GM21576 (cell line): ENCODE measurements at regions not wholly inside any gene's neighbourhood (a gene's known extent, or its start where the extent isn't known, plus 50 kb on each side); places are given as distances from the start of the nearest gene placed in this dataset.
"Not testable (repeated sequence)": the region's sequence is repeated elsewhere in the genome, so short reads cannot be mapped to it uniquely, and the experiment has no call there.

Experiments used
- ATAC-seq: cut with Tn5 transposase; IDR thresholded peaks from one replicate; pipeline ENCODE4 v1.9.1; 2021; ENCODE audit warnings: mild to moderate bottlenecking, moderate library complexity; ENCODE audit not compliant: unreplicated experiment

DNA sequence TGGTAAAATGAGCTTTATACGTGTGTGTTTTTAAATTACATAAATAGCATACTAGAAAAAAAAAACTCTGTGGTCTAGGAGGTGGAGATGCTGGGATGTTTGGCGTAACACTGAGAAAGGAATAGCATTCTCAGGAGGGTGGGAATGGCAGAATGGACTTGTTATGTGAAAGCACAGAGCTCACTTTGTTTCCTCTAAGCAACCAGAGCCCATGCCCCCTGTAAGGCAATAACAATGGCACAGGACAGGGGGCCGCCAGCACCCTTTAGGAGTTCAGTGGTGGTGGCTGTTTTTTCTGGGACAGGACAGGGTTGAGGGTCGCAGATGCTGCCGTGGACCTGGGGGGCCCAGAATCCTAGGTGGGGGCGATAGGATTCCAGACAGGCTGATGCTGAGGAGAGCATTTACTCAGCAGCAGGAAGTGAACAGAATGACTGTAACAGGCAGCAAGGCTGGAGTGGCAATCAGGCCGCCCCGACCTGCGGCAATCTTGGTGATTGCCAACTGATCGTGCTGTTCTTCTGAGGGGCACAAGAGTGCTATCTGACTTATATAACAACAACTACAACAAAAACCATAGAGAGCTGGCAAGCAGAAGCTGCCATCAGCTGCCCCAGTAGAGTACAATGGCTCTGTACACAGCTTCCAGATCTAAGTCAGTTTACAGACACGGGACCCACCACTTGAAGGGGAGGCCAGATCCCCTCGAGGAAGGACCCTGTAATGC lies 160.4 kb downstream of the UACA start:
- no peak for ATAC-seq

DNA sequence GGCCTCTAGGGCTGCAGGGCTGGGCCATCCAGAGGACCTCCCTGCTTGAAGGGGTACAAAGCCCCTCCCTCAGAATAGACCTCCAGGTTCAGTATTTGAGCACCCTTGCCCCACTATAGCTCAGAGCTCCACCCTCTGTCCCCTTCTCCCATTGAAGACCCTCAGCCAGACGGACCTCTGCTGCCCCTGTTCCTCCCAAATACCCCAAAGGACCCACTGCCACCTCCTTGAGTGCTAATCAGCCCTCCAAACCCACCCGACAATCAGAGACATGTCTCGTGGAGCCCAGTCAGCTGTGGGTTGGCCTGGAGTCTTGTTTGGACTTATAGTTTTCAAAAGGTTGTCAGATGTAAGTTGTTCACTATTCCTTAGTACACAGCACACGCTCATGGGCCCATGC lies 161.1 kb downstream of the UACA start:
- ATAC-seq, result no peak

DNA sequence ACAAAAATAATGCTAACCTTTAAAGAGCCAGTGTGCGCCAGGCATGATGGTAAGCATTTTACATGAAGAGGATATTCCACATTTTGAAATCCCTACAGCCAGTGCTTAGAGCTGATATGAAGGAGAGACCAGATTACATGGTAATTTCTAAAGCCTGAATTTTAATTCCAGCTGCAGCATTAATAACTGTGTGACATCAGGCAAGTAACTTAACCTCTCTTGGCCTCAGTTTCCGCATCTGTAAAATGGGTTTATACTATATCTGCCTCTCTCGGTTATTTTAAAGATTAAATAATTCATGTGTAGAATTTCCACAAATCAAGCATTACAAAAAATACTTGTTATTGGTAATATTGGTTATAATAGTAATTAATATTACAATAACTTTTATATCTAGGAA lies 165.4 kb downstream of the UACA start:
- no peak for ATAC-seq

DNA sequence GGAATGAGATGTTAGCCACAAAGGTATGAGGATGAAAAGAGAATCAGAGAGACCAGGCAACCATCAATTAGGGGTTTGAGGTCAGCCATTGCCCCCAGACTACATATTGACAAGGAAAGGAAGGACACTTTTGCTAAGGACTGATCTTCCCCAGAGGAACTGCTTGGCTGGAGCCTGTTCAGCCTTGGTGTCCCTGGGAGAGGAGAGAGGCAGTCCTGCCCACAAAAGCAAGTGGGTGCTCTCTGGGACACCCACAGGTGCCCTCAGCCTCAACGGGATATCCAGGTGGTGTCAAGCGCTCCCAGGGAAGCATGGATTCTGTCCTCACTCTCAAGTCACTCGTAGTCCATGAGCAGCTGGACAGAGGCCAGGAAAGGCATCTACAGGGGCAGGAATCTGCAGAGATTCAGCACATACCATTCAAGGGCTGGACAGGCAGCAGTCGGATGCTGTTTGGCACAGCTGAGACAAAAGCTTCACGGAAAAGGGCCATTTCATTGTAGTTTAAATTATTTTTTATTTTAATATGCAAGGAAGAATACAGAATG lies 166.2 kb downstream of the UACA start:
- no peak for ATAC-seq

DNA sequence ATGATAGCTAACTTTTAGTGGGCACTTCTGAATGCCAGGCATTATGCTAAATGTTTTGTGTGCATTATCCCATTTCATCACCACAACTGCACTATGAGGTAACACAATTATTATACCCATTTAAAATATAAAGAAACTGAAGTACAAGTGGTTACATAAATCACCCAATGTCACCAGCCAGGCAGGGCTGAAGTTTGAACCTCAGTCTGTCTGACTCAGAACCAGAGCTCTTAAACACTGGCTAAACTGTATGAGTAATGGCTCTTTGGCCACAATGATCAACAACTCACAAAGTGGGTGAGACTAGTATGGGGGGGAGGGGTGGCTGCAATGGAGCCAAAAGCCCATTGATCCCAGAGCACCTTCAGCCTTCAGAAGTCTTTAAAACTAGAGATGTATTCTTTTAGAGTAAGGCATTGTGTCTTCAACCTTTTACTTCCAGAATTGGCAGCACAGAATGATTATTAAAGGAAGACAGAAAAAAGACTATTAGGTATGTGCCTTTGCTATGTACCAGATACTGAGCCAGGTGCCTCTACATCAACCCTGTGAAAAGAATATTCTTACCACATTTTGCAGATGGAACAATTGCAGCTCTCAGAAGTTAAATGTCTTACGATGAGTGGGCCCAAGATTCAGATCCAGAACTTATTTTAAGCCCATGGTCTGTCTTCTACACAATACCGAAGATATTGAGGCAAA lies 166.9 kb downstream of the UACA start:
- no peak for ATAC-seq

DNA sequence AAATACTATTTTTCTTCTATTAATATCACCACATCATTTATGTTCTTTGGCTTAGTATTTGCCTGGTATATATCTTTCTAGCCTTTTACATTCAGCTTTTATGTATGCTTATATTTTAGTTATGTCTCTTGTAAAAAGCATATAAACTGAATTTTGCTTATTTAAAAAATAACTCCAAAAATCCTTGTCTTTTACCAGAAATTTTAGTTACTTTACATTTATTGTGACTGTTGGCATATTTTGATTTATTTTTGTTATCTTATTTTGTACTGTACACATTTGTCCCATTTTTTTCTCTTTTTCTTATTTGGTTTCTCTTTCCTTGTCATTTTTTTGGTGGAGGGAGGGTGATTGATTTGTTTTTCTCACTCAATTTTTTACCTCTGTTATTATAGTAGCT lies 169.6 kb downstream of the UACA start:
- no peak for ATAC-seq

DNA sequence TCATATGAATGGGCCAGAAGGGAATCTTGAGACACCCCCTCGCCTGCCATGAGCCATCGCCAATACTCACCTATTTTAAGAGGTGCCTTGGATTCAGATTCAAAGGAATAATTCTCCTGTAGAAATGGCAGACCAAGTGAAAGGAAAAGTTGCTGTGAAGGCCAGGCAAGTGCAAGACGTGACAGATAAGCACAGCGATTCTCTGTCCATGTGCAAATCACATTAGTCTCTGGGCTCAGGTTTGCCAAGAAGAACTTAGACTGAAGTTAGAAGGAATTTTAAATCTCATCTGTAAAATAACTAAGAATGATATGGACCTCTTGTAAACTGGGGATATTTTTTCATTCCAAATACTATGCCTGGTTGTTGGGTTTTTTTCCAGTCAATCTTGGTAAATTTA lies 173.6 kb downstream of the UACA start:
- no peak for ATAC-seq

DNA sequence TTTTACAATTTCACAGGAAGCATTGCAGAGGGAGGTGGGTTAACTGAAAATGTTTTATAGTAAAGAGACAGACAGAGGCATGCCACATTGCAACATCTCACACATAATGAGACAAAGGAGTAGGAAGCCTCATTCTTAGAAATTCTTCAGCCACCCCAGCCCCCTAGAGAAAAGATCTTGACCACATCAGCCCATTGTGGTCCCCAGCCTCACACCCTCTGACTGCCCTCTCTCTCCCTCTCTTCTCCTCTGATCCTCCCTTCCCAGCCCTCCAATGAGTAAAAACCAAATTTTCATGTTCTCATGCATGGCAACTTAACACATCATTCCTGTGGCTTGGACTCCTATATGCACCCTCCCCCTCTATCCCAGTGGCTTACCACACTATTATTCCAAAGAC lies 174.1 kb downstream of the UACA start:
- ATAC-seq, result no peak

DNA sequence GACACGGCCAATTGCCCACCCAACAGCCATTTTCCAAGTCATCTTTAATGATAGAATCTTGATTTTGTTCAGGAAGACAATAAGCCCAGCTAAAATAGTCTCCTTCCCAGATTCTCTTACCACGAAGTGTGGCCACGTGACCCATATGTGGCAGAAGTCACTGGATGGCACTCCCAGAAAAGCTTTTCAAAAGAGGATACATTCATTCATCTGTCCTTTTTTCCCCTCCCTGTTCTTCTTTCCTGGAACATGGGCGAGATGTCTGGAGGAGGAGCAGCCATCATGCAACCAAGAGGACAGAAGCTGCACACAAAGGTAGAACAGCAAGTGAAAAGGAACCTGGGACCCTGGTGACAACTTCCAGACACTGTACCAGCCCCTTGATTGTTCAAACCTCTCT lies 174.7 kb downstream of the UACA start:
- ATAC-seq, result no peak

DNA sequence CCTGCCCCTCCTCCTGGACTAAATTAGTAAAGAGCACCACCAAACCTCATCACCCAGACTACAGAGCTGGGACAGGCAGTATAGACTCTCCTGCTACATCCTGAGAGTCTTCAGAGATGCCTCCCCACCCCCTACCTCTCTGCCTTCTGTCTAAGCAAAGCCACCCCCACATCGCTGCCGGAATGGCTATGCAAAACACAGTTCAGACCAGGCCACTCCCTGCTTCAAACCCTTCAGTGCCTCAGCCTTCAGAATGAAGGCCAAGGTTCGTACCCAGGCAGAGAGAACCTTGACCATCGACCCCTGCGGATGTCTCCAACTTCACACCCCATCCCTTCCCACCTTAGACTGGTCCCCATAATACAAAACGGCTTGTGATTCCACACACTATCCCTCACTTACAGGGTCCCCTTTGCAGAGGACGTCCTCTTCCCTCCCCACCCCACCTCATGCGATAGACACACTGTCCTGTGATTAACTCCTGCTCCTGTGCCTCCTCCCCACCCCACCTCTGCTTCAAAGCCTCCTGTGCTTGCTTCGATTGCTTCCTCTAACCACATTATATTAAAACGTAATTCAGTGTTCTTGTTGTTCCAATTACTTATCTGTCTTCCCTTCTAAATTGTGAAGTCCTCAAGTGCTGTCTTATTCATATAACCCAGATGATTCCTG lies 175.3 kb downstream of the UACA start:
- ATAC-seq, result no peak

DNA sequence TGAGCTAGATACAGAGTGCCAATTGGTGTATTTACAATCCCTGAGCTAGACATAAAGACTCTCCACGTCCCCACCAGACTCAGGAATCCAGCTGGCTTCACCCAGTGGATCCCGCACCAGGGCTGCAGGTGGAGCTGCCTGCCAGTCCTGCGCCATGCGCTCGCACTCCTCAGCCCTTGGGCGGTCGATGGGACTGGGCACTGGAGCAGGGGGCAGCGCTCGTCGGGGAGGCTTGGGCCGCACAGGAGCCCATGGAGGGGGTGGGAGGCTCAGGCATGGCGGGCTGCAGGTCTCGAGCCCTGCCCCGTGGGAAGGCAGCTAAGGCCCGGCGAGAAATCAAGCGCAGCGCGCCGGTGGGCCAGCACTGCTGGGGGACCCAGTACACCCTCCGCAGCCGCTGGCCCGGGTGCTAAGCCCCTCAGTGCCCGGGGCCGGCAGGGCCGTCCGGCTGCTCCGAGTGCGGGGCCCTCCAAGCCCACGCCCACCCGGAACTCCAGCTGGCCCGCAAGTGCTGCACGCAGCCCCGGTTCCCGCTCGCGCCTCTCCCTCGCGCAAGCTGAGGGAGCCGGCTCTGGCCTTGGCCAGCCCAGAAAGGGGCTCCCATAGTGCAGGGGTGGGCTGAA lies 176.2 kb downstream of the UACA start:
- ATAC-seq, result not testable (repeated sequence)

DNA sequence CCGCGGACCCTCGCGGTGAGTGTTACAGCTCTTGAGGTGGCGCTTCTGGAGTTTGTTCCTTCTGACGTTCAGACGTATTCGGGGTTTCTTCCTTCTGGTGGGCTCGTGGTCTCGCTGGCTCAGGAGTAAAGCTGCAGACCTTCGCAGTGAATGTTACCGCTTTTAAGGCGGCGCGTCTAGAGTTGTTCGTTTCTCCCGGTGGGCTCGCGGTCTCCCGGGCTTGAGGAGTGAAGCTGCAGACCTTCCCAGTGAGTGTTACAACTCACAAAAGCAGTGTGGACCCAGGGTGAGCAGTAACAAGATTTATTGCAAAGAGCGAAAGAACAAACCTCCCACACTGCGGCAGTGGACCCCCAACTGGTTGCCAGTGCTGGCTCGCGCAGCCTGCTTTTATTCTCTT lies 177.1 kb downstream of the UACA start:
- no peak for ATAC-seq

DNA sequence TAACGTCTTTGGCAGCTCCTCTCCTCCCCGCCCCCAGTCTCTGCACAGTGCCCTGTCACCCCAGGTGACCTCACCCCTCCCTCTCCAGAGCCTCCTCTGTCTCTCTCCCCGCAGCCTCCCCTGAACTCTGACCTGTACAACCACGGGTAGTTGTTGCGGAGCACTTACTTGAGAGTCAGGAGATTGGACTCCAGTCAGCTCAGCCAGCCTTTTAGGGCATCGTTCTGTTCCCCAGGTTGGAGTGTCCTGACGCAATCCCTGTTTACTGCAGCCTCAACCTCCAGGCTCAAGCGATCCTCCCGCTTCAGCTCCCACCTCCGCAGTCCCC lies 177.7 kb downstream of the UACA start:
- ATAC-seq, result no peak

DNA sequence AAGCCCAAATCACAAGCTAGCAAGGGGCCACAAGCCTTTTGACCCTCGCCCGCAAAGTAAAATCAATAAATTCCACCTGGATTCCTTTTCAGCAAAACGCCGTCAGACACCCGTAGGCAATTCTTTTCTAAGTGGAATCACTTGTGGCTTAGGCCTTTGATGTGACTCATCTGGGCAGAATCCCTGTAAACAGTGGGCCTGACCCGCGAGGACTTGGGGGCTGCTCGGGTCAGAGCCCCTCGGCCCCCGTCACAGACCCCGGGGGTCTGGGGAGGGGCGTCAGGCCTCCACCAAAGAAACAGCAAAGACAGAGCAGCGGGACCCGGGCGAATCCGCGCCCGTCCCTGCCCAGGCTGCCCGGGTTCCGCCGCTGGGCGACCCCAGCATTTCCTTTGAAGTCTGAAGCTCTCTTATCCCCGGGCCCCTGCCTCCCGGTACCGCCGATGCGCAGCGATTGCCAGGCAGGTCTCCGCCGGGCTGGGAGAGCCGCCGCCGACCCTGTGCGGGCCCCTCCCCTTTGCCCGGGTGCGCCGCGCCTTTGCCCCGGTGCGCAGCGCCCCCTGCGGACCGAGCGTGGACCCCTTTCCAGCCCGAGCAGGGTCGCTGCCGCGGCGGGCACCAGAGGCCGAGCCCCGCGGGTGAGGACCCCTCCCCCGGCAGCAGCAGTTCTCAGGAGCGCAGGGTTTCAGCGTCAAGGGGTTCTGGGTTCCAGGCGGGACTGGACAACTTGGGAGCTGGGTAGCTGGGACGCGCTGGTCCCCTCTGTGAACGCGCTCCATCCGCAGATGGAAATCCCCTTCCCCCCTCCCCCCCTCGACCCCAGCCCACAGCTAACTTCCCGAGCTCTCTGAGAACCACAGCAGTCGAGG lies 178.3 kb downstream of the UACA start:
- ATAC-seq, result no peak

DNA sequence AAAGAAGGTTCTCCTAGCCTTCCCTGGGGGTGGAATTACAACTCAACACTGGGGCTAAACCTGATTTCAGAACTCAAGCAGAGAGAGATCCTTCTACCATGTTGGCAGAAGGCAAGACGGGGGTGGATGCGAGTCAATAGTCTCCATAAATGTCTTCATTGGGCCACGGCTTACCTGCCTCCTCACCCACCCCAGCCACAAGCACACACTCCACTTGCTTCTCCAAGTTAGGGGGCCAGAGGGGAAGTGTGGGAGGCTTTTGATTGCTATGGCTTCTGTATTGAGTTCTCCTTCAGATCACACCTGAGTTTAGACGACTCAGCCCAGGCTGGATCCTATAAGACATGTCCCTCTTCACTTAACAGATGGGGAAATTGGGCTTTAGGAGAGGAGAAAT lies 178.9 kb downstream of the UACA start:
- no peak for ATAC-seq

DNA sequence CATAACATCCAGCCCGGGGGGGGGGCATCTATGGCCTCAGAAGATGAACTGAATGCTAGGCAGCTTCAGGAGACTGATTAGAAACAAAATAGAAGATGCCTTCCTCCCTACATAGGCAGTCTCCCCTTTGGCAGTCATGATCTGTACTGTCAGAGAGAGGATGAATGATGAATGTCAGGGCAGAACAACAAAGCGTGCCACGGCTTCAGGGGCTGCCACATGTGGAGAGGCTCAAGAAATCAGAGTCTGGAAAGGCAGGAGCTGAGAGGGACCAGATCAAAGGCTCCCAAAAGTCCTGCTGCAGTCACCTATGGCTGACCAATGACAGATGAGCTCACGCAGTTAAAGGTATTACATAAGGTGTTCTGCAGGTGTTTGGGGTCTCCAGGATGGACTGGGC lies 180.4 kb downstream of the UACA start:
- ATAC-seq, result no peak

DNA sequence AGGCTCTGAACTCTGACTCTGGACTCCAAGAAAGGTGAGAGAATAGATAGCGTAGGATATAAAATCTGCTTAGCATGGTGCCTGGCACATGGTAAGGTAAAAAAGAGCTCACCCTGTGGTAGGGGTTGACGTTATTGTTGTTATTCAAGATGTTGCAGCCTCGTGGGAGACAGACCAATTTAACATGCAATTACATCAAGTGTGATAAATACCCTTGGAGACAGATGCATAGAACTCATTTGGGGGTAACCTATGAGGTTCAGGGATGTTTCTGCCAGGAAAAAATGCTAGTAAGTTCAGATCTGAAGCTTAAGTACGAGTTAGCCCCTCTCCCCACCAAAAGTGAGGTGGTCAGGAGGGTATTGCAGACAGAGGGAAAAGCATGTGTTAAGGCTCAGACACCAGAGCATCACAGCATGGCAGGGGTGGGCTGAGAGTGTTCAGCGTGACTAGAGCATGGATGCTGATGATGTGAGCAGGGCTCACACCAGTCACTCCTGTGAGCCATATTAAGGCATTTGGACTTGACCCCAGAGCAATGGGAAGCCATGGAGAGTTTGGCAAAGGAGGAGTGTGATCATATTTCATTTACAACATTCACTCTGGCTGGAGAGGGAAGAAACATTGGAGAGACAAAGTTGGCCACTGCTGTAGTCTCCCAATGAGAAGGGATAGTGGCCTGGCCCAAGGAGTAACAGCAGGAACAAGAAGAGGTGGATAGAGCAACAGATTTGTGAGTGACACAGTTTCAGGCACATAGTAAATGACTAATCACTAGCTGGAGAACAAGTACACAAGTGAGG lies 181.0 kb downstream of the UACA start:
- ATAC-seq, result no peak

DNA sequence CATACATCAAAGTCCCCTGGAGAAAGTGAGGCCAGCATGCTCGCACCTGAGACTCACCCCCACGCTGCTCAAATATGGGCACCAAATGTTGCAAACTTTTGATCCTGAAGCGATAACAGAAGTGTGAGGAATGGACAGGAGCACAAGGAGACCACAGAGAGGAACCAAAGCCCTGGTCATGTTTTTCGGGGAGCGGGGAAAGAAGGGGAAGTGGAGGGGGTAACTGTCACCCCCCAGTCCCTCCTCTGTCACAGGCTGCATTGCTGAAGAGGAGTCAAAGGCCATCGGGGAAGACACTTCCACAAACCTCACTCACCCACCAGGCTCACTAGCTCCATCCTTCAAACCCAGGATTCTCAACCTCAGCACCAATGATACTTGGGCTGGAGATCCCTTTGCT lies 182.4 kb downstream of the UACA start:
- no peak for ATAC-seq

DNA sequence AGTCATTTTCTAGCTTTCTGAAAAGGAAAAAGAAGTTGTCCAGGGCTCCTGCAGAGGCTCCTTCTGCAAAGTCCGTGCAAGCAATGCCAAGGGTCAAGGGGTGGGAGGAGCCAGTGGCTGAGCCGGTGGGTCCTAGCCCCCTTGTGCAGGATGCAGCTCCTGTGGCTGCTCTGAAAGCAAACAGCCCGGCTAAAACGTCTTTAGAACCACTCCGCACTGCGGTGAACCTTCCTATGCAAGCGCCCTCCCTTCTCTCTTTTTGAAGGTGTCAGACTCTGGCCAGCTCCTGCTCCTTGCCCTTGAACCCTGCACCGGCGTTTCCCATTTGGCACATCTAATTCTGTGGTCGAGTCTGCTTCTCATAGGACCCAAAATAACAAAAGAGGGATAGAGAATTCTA lies 183.1 kb downstream of the UACA start:
- ATAC-seq, result no peak

DNA sequence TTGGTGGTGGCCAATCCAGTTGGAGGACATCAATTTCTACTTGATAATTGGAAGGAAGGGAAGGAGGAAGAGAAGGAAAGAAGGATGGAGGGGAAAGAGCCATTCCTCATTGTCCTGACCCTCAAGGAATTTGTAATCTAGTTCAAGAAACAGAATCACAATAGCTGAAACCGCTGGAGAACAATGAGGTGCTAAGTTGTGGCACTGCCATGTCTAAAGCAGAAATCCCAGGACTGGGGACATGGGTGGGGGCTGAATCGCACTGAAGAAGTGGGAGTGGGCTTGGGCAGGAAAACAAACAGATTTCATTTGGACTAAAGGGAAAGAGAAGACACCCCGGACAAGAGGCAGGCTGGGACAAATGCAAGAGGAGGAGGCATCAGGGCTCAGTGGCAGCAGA lies 183.6 kb downstream of the UACA start:
- no peak for ATAC-seq
